ENCODE measurements at regions not wholly inside any gene's neighbourhood (a gene's known extent, or its start where the extent isn't known, plus 50 kb on each side); places are given as distances from the start of the nearest gene placed in this dataset.

- Histone ChIP-seq H3T11ph (ENCODE audit: low read length) (no peak overlapping the region), H3K79me2 (ENCODE audit: insufficient read depth, low read length) (no peaks in the 10 kb centered on the region), H3K27me3 (ENCODE audit: insufficient read depth, low read length) (no peaks in the 10 kb centered on the region), H3K9me3 (ENCODE audit: control insufficient read depth, low read depth, low read length) (no peaks in the 10 kb centered on the region), H3K23ac (ENCODE audit: insufficient read length, low read depth, low read length) (no peak overlapping the region), H2BK12ac (ENCODE audit: insufficient read length, low read depth, low read length) (no peak overlapping the region), H3K4me1 (ENCODE audit: insufficient read depth, low read length) (no peaks in the 10 kb centered on the region), H2BK20ac (ENCODE audit: low read depth, low read length, poor library complexity, severe bottlenecking) (no peak overlapping the region), H4K8ac (replicated peaks; ENCODE audit: insufficient read length, low read depth, low read length) (no peak overlapping the region), H4K91ac (ENCODE audit: insufficient read length, low read depth, low read length) (no peak overlapping the region), H2BK15ac (ENCODE audit: low read depth, low read length) (no peak overlapping the region), H3K27ac (ENCODE audit: insufficient read length, low read depth, low read length) (no peak overlapping the region), H3K18ac (ENCODE audit: insufficient read length, low read depth, low read length) (no peak overlapping the region), H3K4me2 (ENCODE audit: insufficient read depth, insufficient read length, low read length) (no peak overlapping the region), H4K20me1 (ENCODE audit: control insufficient read depth, insufficient read depth, insufficient read length) (no peaks in the 10 kb centered on the region), H2AFZ (ENCODE audit: low read length) (no peak overlapping the region), H3K23me2 (ENCODE audit: insufficient read length, low read depth, low read length, poor library complexity, severe bottlenecking) (no peaks in the 10 kb centered on the region), H3K56ac (ENCODE audit: insufficient read length, low read depth, low read length) (no peak overlapping the region), H3K79me1 (ENCODE audit: insufficient read depth, low read depth, low read length, poor library complexity, severe bottlenecking) (no peaks in the 10 kb centered on the region), H2BK5ac (ENCODE audit: insufficient read length, low read length) (no peak overlapping the region), H3K9ac (ENCODE audit: extremely low read depth, insufficient read length, low read length) (no peak overlapping the region), H3K14ac (ENCODE audit: insufficient read depth, low read length) (no peak overlapping the region), H3K4ac (ENCODE audit: low read depth, low read length) (no peak overlapping the region), H2BK120ac (ENCODE audit: low read depth, low read length, poor library complexity, severe bottlenecking) (no peak overlapping the region), H2AK5ac (ENCODE audit: insufficient read length, low read length) (no peak overlapping the region), H4K5ac (ENCODE audit: insufficient read length, low read depth, low read length) (no peak overlapping the region)
- peaks cover 13 to 17% of the 10 kb centered on the region in 2 experiments for H3K9me3 Mint-ChIP-seq
- no peaks in the 10 kb centered on the region for H3K27me3 Mint-ChIP-seq (ENCODE audit: low read depth)
- no peak overlapping the region for H3K27ac Mint-ChIP-seq
- no peak overlapping the region for H3K4me3 Mint-ChIP-seq
- no CpG with 5 or more reads among the region's 4 CpGs for WGBS (ENCODE audit: extremely low coverage, insufficient read length, low lambda C conversion rate)
- peaks cover 2 to 10% (median 7%) of the 10 kb centered on the region in 3 experiments; a peak in 6 of 7 replicates for H3K36me3 Mint-ChIP-seq (ENCODE audit: insufficient read depth in 1 of 3, low read depth in 3 of 3)
- no peak for DNase-seq
- no peak for TF ChIP-seq CTCF (conservative IDR thresholded peaks at IDR 0.05)
- H3K4me1 Mint-ChIP-seq = no peaks in the 10 kb centered on the region
Observed at GRCh38 chr2:208607694-208608093, 201.1 kb downstream of the PTH2R start.

Data from H9 (cell line).